Endothelial cell of umbilical vein (primary cell): ENCODE measurements at regions not wholly inside any gene's neighbourhood (a gene's known extent, or its start where the extent isn't known, plus 50 kb on each side); places are given as distances from the start of the nearest gene placed in this dataset.
A peak's percentile ranks its signal among the peaks of the same experiment; 100 is the strongest.

Experiments used
- BruUV-seq: library from RNA; stranded (reverse); fragments of 400-500 nt; replicated peaks from 2 replicates; lab custom pipeline; 2021; lab: Mats Ljungman, UMichigan
- CTCF ChIA-PET: fragments of 300-600, 350-600 bp; sonication (Branson Sonifier 250); formaldehyde crosslinking; loops from one replicate; lab custom pipeline; 2021; ENCODE audit warnings: antibody characterized with exemption, inconsistent platforms; lab: Charles Lee
- POLR2A ChIA-PET: fragments of 300-600, 350-600 bp; sonication (Branson Sonifier 250); formaldehyde crosslinking; loops from one replicate; lab custom pipeline; 2021; ENCODE audit warnings: antibody characterized with exemption, inconsistent platforms; lab: Charles Lee
- DNase-seq: peaks from one replicate; pipeline ENCODE4 v3.0.0-alpha.2; 2011; ENCODE audit warnings: low read depth, low spot score
- FAIRE-seq: peaks from 2 replicates; lab custom pipeline; 2011; peaks lifted over from hg19 to GRCh38; lab: Jason Lieb, UNC
- H2AFZ ChIP-seq: 2 replicates; pipeline ENCODE4 v1.6.0; 2012; ENCODE audit warnings: low read depth, low read length, control low read depth, inconsistent platforms
- H3K27ac ChIP-seq: 2 replicates; pipeline ENCODE4 v1.5.1; 2011; ENCODE audit warnings: low read depth, mild to moderate bottlenecking, control low read depth, low read length, moderate library complexity; ENCODE audit not compliant: insufficient read depth
- H3K27me3 ChIP-seq, 2 experiments: 2 replicates each; pipeline versions ENCODE4 v1.6.0 to v1.6.1; 2011; ENCODE audit warnings: low read length in 2 of 2, mixed read lengths in 1 of 2; ENCODE audit not compliant: control insufficient read depth in 2 of 2, insufficient read depth in 2 of 2
- H3K36me3 ChIP-seq, 2 experiments: 2 replicates in 1 of 2; 3 replicates in 1 of 2; pipeline ENCODE4 v1.5.1; 2011; ENCODE audit warnings: low read length in 2 of 2, mild to moderate bottlenecking in 1 of 2, moderate library complexity in 1 of 2; ENCODE audit not compliant: control insufficient read depth in 2 of 2, insufficient read depth in 2 of 2; ENCODE audit errors: extremely low read depth in 1 of 2
- H3K4me1 ChIP-seq: 3 replicates; pipeline ENCODE4 v1.5.1; 2011; ENCODE audit warnings: mild to moderate bottlenecking, low read length; ENCODE audit not compliant: control insufficient read depth, insufficient read depth; ENCODE audit errors: extremely low read depth
- H3K4me2 ChIP-seq: 2 replicates; pipeline ENCODE4 v1.6.1; 2011; ENCODE audit warnings: low read length, control low read depth, mixed read lengths; ENCODE audit not compliant: insufficient read depth
- H3K4me3 ChIP-seq, 3 experiments: fragments of 200-600 bp in 1 of 3; sonication (generic), shearing (Covaris generic) in 1 of 3; replicated peaks in 1 of 3; 2 replicates each; pipeline ENCODE4 v1.5.1; 2011 to 2016; ENCODE audit warnings: control low read depth in 3 of 3, low read length in 3 of 3, mild to moderate bottlenecking in 2 of 3, inconsistent platforms in 1 of 3, low read depth in 1 of 3, moderate library complexity in 1 of 3; ENCODE audit not compliant: insufficient read depth in 1 of 3
- H3K79me2 ChIP-seq: 2 replicates; pipeline ENCODE4 v1.6.0; 2012; ENCODE audit warnings: low read length, inconsistent platforms; ENCODE audit not compliant: control insufficient read depth, insufficient read depth
- H3K9ac ChIP-seq: replicated peaks from 2 replicates; pipeline ENCODE3; 2011; ENCODE audit warnings: low read length, control low read depth; ENCODE audit not compliant: insufficient read depth; ENCODE audit errors: extremely low read depth
- H3K9me1 ChIP-seq: replicated peaks from 3 replicates; pipeline ENCODE4 v1.6.0; 2011; ENCODE audit warnings: mild to moderate bottlenecking, low read length; ENCODE audit not compliant: control insufficient read depth, insufficient read depth; ENCODE audit errors: extremely low read depth
- H3K9me3 ChIP-seq: replicated peaks from 2 replicates; pipeline ENCODE4 v1.5.1; 2012; ENCODE audit warnings: low read length, inconsistent platforms; ENCODE audit not compliant: control insufficient read depth, insufficient read depth
- H4K20me1 ChIP-seq: replicated peaks from 2 replicates; pipeline ENCODE3; 2011; ENCODE audit warnings: mild to moderate bottlenecking, low read length; ENCODE audit not compliant: control insufficient read depth, insufficient read depth; ENCODE audit errors: extremely low read depth
- EZH2 ChIP-seq: IDR thresholded peaks from 2 replicates; pipeline ENCODE4 v1.6.1; 2012; ENCODE audit warnings: borderline replicate concordance, low read depth, mild to moderate bottlenecking, moderate library complexity, low read length, inconsistent platforms; ENCODE audit not compliant: severe bottlenecking
- FOS ChIP-seq: IDR thresholded peaks from 2 replicates; pipeline ENCODE4 v1.6.1; 2011; ENCODE audit warnings: mild to moderate bottlenecking, low read length, moderate library complexity, borderline replicate concordance; ENCODE audit not compliant: insufficient read depth
- GATA2 ChIP-seq: IDR thresholded peaks from 2 replicates; pipeline ENCODE4 v1.7.0; 2011; ENCODE audit warnings: low read depth, mild to moderate bottlenecking, moderate library complexity, mixed read lengths, low read length; ENCODE audit not compliant: insufficient read length, insufficient read depth
- JUN ChIP-seq: IDR thresholded peaks from 2 replicates; pipeline ENCODE4 v1.6.1; 2011; ENCODE audit warnings: borderline replicate concordance, low read depth; ENCODE audit not compliant: insufficient read length, insufficient read depth
- POLR2A ChIP-seq: IDR thresholded peaks from 2 replicates; pipeline ENCODE4 v1.6.1; 2012; ENCODE audit warnings: low read depth, mild to moderate bottlenecking, control low read depth, low read length
- POLR2AphosphoS5 ChIP-seq: IDR thresholded peaks from 2 replicates; pipeline ENCODE4 v1.6.1; 2012; ENCODE audit warnings: low read depth, mild to moderate bottlenecking, control low read depth, low read length, moderate library complexity; ENCODE audit not compliant: insufficient read depth
- dilution Hi-C: fragments of 300-500 bp; cut with MboI; formaldehyde crosslinking; loops from one replicate; pipeline ENCODE4 v1.15.0; 2019; ENCODE audit warnings: low sequenced_read_pairs; ENCODE audit not compliant: extremely low pct_ligation_motif_present
- intact Hi-C: fragments of 100-400 bp; cut with micrococcal nuclease; formaldehyde crosslinking; loops from one replicate; pipeline ENCODE4 v1.10.0; 2022
- TF ChIP-seq, protein P1 (sequence below): IDR thresholded peaks from 2 replicates; pipeline ENCODE4 v1.6.1; 2011; ENCODE audit not compliant: insufficient read depth, insufficient read length
- TF ChIP-seq, protein P2 (sequence below), 2 donors: IDR thresholded peaks; 1 replicate in 1 of 2; 2 replicates in 1 of 2; pipeline ENCODE4 v1.5.1; 2011; ENCODE audit warnings: low read length in 2 of 2, mild to moderate bottlenecking in 2 of 2, moderate library complexity in 2 of 2, control low read depth in 1 of 2, inconsistent platforms in 1 of 2, low read depth in 1 of 2; ENCODE audit not compliant: insufficient read depth in 1 of 2; ENCODE audit errors: extremely low read depth in 1 of 2

DNA sequence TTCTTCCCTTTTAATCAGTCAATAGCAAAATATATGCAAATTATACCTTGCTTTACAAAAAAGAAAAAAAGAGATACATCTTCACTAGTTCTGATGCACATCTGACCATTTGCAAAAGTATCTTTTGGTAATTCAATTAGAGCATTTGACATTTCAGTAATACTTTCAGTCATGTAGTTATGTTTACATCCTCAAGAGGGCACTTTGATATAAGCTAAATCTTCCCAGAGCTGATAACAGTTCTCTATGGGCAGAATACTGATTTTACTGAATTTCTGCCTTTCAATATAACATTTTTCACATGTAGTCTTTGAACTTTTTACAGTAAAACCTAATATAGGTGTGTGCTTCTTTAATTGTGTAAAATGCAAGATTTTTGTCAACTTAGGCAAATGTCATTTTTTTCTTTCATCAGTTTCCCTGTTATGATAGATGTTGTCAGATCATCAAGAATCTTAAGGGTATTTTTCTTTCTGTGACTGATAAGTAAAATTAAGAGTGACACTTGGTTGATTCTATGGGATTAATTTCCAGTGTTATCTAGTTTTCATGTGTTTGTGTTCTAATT lies 703.5 kb upstream of the SEMA3D start:
- TF ChIP-seq, protein P1, sequence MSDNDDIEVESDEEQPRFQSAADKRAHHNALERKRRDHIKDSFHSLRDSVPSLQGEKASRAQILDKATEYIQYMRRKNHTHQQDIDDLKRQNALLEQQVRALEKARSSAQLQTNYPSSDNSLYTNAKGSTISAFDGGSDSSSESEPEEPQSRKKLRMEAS, result no peak
- TF ChIP-seq, protein P2, sequence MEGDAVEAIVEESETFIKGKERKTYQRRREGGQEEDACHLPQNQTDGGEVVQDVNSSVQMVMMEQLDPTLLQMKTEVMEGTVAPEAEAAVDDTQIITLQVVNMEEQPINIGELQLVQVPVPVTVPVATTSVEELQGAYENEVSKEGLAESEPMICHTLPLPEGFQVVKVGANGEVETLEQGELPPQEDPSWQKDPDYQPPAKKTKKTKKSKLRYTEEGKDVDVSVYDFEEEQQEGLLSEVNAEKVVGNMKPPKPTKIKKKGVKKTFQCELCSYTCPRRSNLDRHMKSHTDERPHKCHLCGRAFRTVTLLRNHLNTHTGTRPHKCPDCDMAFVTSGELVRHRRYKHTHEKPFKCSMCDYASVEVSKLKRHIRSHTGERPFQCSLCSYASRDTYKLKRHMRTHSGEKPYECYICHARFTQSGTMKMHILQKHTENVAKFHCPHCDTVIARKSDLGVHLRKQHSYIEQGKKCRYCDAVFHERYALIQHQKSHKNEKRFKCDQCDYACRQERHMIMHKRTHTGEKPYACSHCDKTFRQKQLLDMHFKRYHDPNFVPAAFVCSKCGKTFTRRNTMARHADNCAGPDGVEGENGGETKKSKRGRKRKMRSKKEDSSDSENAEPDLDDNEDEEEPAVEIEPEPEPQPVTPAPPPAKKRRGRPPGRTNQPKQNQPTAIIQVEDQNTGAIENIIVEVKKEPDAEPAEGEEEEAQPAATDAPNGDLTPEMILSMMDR (IDR thresholded peaks at IDR 0.05; ENCODE audit: extremely low read depth in 1 of 2, insufficient read depth in 1 of 2, low read depth in 1 of 2, low read length in 2 of 2), result peak in 1 of 2 donors; percentile 25
- Histone ChIP-seq H3K4me3 (no peak overlapping the region), H4K20me1 (no peaks in the 10 kb centered on the region), H3K79me2 (no peaks in the 10 kb centered on the region), H3K4me1 (no peaks in the 10 kb centered on the region), H3K4me2 (no peak overlapping the region), H3K36me3 (no peaks in the 10 kb centered on the region), H3K27ac (no peak overlapping the region), H3K9ac (no peak overlapping the region), H2AFZ (no peak overlapping the region), H3K9me1 (no peaks in the 10 kb centered on the region), H3K9me3 (no peaks in the 10 kb centered on the region), H3K27me3 (no peaks in the 10 kb centered on the region)
- FAIRE-seq (no peak), DNase-seq (peak; percentile 28)
- ChIA-PET CTCF (interaction anchor here (0.7 to 3.4 kb wide), 11 partner anchors 10 to 1025 kb away, joined by 3 to 134 read pairs (median 5); no protein-coding TSS in a partner anchor), POLR2A (no interaction called here)
- no TSS peak for BruUV-seq
- intact Hi-C loops (loop anchor here (1.0 to 2.0 kb wide), 4 partner anchors 135 to 1014 kb away; no protein-coding TSS in a partner anchor), dilution Hi-C loops (no loop called here)

DNA sequence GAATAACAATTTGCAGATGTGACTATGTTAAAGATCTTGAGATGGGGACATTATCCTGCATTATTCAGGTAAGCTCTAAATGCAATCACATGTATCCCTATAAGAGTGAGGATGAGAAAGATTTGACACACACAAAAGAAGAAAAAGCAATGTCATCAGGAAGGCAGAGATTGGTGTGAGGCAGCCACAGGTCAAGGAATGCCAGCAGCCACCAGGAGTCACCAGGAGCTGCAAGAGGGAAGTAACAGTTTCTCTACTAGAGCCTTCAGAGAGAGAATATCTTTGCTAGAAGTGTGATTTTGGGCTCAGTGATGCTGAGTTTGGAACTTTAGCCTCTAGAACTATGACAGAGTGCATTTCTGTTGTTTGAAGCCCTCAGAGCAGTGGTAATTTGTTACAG lies 700.3 kb upstream of the SEMA3D start:
- no peaks in the 10 kb centered on the region for H3K9me1 ChIP-seq
- DNase-seq (no peak), FAIRE-seq (no peak)
- dilution Hi-C loops (no loop called here), intact Hi-C loops (no loop called here)
- H4K20me1 ChIP-seq, result no peaks in the 10 kb centered on the region
- no peak overlapping the region for H2AFZ ChIP-seq
- H3K9ac ChIP-seq, result no peak overlapping the region
- ChIA-PET CTCF (no interaction called here), POLR2A (no interaction called here)
- H3K27me3 ChIP-seq, result no peaks in the 10 kb centered on the region
- TF ChIP-seq POLR2AphosphoS5, result no peak
- TF ChIP-seq JUN, result no peak
- no peak for TF ChIP-seq POLR2A
- TF ChIP-seq GATA2, result no peak
- TF ChIP-seq, protein P2 (IDR thresholded peaks at IDR 0.05; ENCODE audit: extremely low read depth in 1 of 2, insufficient read depth in 1 of 2, low read depth in 1 of 2, low read length in 2 of 2), result no peak
- TF ChIP-seq FOS, result no peak
- no peak for TF ChIP-seq EZH2
- TF ChIP-seq, protein P1, result no peak
- H3K79me2 ChIP-seq, result no peaks in the 10 kb centered on the region
- no peaks in the 10 kb centered on the region for H3K36me3 ChIP-seq
- no peak overlapping the region for H3K27ac ChIP-seq
- H3K4me1 ChIP-seq, result no peaks in the 10 kb centered on the region
- H3K4me3 ChIP-seq, result no peak overlapping the region
- no peak overlapping the region for H3K4me2 ChIP-seq
- no TSS peak for BruUV-seq
- no peaks in the 10 kb centered on the region for H3K9me3 ChIP-seq
